ENCODE measurements at regions not wholly inside any gene's neighbourhood (a gene's known extent, or its start where the extent isn't known, plus 50 kb on each side); places are given as distances from the start of the nearest gene placed in this dataset.
A peak's percentile ranks its signal among the peaks of the same experiment; 100 is the strongest.

DNA sequence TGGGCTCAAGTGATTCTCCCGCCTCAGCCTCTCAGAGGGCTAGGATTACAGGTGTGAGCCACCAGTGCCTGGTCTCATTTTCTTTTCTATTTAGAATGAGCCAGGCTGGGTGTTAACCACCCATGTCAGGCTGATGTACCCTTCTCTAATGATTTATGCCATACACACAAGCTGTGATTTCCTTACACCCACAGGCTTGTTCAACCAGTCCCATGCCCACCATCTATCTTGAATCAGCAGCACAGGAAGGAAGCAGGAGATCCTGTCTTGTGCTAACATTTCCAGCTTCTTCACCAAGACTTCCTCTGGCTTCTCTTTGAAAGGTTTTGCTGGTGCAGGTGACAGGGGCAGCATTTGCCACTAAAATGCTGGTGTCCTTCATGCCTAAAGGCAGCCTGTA is 176.4 kb downstream of the GATA3 start:
- no peak overlapping the region for H3K4me2 ChIP-seq
- DNase-seq (ENCODE audit: low read depth in 1 of 2, low spot score in 1 of 2) (no peak), ATAC-seq (no peak), FAIRE-seq (no peak)
- no peak for TF ChIP-seq FOSB (CRISPR knock-in tag; IDR thresholded peaks at IDR 0.05)
- no peaks in the 10 kb centered on the region for H3K9me3 ChIP-seq
- ChIA-PET POLR2A (no interaction called here), CTCF (no interaction called here)
- no peak overlapping the region for H3K27ac ChIP-seq
- no peaks in the 10 kb centered on the region for H3K4me1 ChIP-seq
- H3K4me3 ChIP-seq: no peak overlapping the region
- WGBS (ENCODE audit: missing lambda C conversion rate): 95% methylated on average over 1 of the region's 1 CpG

DNA sequence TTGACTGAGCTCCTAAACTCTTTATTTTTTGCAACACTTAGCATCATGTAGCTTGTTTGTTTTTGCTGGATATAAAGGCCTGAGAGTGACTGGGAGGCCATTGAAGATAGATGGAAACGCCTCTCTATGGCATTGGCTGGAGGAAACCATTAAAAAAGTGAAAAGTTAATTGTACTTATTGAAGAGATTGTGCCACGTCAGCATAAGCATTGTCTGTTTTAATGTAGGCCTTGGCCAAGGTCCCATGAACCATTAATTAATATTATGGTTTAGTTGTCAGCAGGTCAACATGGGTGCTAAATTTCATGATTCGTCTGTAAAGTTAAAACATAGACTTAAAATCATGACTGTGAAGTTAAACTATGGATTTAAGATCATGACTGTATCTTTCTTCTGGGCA is 178.6 kb downstream of the GATA3 start:
- ChIA-PET CTCF (interaction anchor here (1.0 kb wide), 1 partner anchor 13 kb away, joined by 3 read pairs; no protein-coding TSS in a partner anchor), POLR2A (no interaction called here)
- DNase-seq (ENCODE audit: low read depth in 1 of 2, low spot score in 1 of 2) (no peak), FAIRE-seq (no peak), ATAC-seq (no peak)
- WGBS (ENCODE audit: missing lambda C conversion rate): 69% methylated on average over 3 of the region's 3 CpGs
- H3K4me1 ChIP-seq: no peaks in the 10 kb centered on the region
- TF ChIP-seq MAFK (IDR thresholded peaks at IDR 0.05; ENCODE audit: partially characterized antibody): peak; percentile 83
- TF ChIP-seq, protein P1, sequence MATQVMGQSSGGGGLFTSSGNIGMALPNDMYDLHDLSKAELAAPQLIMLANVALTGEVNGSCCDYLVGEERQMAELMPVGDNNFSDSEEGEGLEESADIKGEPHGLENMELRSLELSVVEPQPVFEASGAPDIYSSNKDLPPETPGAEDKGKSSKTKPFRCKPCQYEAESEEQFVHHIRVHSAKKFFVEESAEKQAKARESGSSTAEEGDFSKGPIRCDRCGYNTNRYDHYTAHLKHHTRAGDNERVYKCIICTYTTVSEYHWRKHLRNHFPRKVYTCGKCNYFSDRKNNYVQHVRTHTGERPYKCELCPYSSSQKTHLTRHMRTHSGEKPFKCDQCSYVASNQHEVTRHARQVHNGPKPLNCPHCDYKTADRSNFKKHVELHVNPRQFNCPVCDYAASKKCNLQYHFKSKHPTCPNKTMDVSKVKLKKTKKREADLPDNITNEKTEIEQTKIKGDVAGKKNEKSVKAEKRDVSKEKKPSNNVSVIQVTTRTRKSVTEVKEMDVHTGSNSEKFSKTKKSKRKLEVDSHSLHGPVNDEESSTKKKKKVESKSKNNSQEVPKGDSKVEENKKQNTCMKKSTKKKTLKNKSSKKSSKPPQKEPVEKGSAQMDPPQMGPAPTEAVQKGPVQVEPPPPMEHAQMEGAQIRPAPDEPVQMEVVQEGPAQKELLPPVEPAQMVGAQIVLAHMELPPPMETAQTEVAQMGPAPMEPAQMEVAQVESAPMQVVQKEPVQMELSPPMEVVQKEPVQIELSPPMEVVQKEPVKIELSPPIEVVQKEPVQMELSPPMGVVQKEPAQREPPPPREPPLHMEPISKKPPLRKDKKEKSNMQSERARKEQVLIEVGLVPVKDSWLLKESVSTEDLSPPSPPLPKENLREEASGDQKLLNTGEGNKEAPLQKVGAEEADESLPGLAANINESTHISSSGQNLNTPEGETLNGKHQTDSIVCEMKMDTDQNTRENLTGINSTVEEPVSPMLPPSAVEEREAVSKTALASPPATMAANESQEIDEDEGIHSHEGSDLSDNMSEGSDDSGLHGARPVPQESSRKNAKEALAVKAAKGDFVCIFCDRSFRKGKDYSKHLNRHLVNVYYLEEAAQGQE (IDR thresholded peaks at IDR 0.05): no peak
- no peak overlapping the region for H3K4me2 ChIP-seq
- H3K27ac ChIP-seq: no peak overlapping the region
- no peaks in the 10 kb centered on the region for H3K9me3 ChIP-seq
- H3K4me3 ChIP-seq: no peak overlapping the region

DNA sequence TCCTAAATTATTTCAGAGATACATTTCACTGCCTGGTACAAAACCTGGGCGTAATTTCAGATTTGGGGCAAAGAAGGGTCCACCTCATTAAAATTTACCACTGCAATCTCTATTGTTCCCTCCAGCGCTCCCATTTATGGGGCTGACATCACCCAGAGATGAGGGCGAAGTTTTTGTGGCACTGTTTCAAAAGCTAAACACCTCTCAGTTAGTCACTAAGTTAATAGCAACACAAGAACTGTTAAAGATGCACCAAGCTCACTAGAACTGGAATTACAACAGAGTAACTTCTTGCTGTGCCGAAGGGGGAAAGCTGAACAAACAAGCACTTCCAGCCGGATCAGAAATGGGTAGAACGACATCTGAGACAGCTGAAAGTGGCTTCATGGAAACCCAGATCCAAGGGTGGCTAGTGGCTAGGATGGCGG is 179.4 kb downstream of the GATA3 start:
- Histone ChIP-seq H3K27ac (no peak overlapping the region), H3K4me2 (no peak overlapping the region), H3K9me3 (no peaks in the 10 kb centered on the region), H3K4me1 (no peaks in the 10 kb centered on the region), H3K4me3 (no peak overlapping the region)
- WGBS (ENCODE audit: missing lambda C conversion rate): 79% methylated on average over 7 of the region's 7 CpGs
- no peak for TF ChIP-seq HOXB13 (CRISPR knock-in tag; IDR thresholded peaks at IDR 0.05; ENCODE audit: low read depth)
- TF ChIP-seq EP300 (IDR thresholded peaks at IDR 0.05): no peak
- TF ChIP-seq HEYL (CRISPR knock-in tag; IDR thresholded peaks at IDR 0.05): no peak
- TF ChIP-seq FOSL2 (IDR thresholded peaks at IDR 0.05): no peak
- no peak for TF ChIP-seq FOSL2 (CRISPR knock-in tag; IDR thresholded peaks at IDR 0.05)
- no peak for TF ChIP-seq RCOR1 (IDR thresholded peaks at IDR 0.05; ENCODE audit: low read depth, low read length)
- TF ChIP-seq RFX5 (IDR thresholded peaks at IDR 0.05): no peak
- TF ChIP-seq, protein P2, sequence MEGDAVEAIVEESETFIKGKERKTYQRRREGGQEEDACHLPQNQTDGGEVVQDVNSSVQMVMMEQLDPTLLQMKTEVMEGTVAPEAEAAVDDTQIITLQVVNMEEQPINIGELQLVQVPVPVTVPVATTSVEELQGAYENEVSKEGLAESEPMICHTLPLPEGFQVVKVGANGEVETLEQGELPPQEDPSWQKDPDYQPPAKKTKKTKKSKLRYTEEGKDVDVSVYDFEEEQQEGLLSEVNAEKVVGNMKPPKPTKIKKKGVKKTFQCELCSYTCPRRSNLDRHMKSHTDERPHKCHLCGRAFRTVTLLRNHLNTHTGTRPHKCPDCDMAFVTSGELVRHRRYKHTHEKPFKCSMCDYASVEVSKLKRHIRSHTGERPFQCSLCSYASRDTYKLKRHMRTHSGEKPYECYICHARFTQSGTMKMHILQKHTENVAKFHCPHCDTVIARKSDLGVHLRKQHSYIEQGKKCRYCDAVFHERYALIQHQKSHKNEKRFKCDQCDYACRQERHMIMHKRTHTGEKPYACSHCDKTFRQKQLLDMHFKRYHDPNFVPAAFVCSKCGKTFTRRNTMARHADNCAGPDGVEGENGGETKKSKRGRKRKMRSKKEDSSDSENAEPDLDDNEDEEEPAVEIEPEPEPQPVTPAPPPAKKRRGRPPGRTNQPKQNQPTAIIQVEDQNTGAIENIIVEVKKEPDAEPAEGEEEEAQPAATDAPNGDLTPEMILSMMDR (IDR thresholded peaks at IDR 0.05): no peak
- TF ChIP-seq POLR2AphosphoS2 (conservative IDR thresholded peaks at IDR 0.05; ENCODE audit: low read length): no peak
- TF ChIP-seq MAFK (IDR thresholded peaks at IDR 0.05; ENCODE audit: partially characterized antibody): no peak
- no peak for TF ChIP-seq SREBF2 (IDR thresholded peaks at IDR 0.05)
- no peak for TF ChIP-seq EHF (CRISPR knock-in tag; IDR thresholded peaks at IDR 0.05)
- ChIA-PET CTCF (no interaction called here), POLR2A (no interaction called here)
- FAIRE-seq (no peak), ATAC-seq (no peak), DNase-seq (ENCODE audit: low read depth in 1 of 2, low spot score in 1 of 2) (no peak)

DNA sequence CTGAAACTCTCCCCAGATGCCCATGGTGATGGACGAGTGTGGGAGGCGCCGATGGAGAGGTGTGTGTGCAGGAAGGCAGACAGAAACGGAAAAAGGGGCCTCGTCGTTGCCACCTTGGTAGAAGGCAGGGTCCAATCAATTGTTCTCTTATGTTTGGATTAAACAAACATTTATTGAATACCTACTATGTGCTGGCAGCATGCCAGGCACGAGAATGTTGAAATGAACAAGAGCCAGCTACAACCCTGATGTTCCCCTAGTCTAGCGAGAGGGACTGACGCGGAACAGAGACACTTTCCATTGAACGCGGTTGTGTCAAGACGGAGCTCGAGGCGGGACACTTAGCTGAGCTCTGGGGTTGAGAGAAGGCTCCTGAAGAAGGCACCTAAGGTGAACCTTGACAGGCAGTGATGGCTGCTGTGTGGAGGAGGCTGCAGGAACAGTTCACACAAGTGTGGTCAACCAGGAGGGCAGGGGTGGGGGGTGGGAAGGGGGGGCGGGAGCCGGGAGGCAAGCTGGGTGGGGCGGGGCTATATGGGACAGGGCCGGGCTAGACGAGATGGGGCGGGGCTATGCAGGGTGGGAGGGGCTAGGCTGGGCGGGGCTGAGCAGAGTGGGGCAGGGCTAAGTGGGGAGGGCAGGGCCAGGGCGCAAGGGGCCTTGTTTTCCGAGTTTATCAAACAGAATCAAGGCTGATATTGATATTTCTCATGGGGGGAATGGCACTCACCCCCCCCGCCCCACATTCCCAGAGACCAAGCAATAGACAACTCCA is 181.0 kb downstream of the GATA3 start:
- ChIA-PET CTCF (no interaction called here), POLR2A (no interaction called here)
- ATAC-seq: no peak
- FAIRE-seq: no peak
- WGBS (ENCODE audit: missing lambda C conversion rate): 83% methylated on average over 18 of the region's 25 CpGs
- Histone ChIP-seq H3K9me3 (no peaks in the 10 kb centered on the region), H3K4me2 (no peak overlapping the region), H3K4me3 (no peak overlapping the region), H3K27ac (no peak overlapping the region), H3K4me1 (no peaks in the 10 kb centered on the region)
- TF ChIP-seq FOSL2 (IDR thresholded peaks at IDR 0.05): no peak
- TF ChIP-seq FOSL2 (CRISPR knock-in tag; IDR thresholded peaks at IDR 0.05): no peak
- TF ChIP-seq PHF8 (IDR thresholded peaks at IDR 0.05; ENCODE audit: borderline replicate concordance, low read depth): no peak
- no peak for TF ChIP-seq POLR2AphosphoS2 (conservative IDR thresholded peaks at IDR 0.05; ENCODE audit: low read length)
- no peak for TF ChIP-seq HOXA7 (CRISPR knock-in tag; IDR thresholded peaks at IDR 0.05)
- no peak for TF ChIP-seq CHD2 (IDR thresholded peaks at IDR 0.05; ENCODE audit: low read length, partially characterized antibody)
- TF ChIP-seq EHMT2 (IDR thresholded peaks at IDR 0.05; ENCODE audit: low read depth): no peak
- no peak for TF ChIP-seq HEYL (CRISPR knock-in tag; IDR thresholded peaks at IDR 0.05)
- TF ChIP-seq JUNB (IDR thresholded peaks at IDR 0.05): no peak
- DNase-seq (ENCODE audit: low read depth in 1 of 2, low spot score in 1 of 2): no peak
